Activated CD4-positive, alpha-beta memory T cell treated with anti-CD3 and anti-CD28 coated beads, Interleukin-2, amount 10 ng/mL, durations not matched to agents 7 days and 5 days (primary cell): ENCODE measurements at regions not wholly inside any gene's neighbourhood (a gene's known extent, or its start where the extent isn't known, plus 50 kb on each side); places are given as distances from the start of the nearest gene placed in this dataset.
"Not testable (repeated sequence)": the region's sequence is repeated elsewhere in the genome, so short reads cannot be mapped to it uniquely, and the experiment has no call there.

ENCODE experiments used
- CTCF ChIA-PET: fragments of 350-600 bp; sonication (Branson Sonifier 250); formaldehyde crosslinking; loops from one replicate; lab custom pipeline; 2021; ENCODE audit warnings: antibody characterized with exemption, inconsistent platforms; lab: Charles Lee
- POLR2A ChIA-PET: fragments of 350-600 bp; sonication (Branson Sonifier 250); formaldehyde crosslinking; loops from one replicate; lab custom pipeline; 2021; ENCODE audit warnings: antibody characterized with exemption; lab: Charles Lee
- DNase-seq: peaks from one replicate; pipeline ENCODE4 v3.0.0-alpha.2; 2020
- H3K27ac Mint-ChIP-seq: one replicate; pipeline ENCODE4 v1.8.0; 2021; ENCODE audit warnings: mild to moderate bottlenecking, mixed read lengths
- H3K27me3 Mint-ChIP-seq: one replicate; pipeline ENCODE4 v1.8.0; 2021; ENCODE audit warnings: mixed read lengths
- H3K36me3 Mint-ChIP-seq: one replicate; pipeline ENCODE4 v1.8.0; 2021; ENCODE audit warnings: low read depth, mixed read lengths
- H3K4me1 Mint-ChIP-seq: one replicate; pipeline ENCODE4 v1.8.0; 2021; ENCODE audit warnings: mixed read lengths
- H3K4me3 Mint-ChIP-seq: one replicate; pipeline ENCODE4 v1.8.0; 2021; ENCODE audit warnings: mild to moderate bottlenecking, mixed read lengths
- H3K9me3 Mint-ChIP-seq: one replicate; pipeline ENCODE4 v1.8.0; 2021; ENCODE audit warnings: mixed read lengths

DNA sequence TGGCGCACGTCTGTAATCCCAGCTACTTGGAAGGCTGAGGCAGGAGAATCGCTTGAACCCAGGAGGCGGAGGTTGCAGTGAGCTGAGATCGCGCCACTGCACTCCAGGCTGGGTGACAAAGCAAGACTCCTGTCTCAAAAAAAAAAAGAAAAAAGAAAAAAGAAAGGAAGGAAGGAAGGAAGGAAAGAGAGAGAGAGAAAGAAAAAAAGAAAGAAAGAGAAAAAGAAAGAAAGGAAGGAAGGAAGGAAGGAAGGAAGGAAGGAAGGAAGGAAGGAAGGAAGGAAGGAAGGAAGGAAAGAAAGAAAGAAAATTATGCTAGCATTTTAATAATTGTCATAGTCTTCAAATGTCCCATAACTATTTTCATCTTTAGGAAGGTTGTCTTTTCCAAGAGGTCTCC lies 198.7 kb downstream of the TBX18 start:
- CTCF ChIA-PET, DNase-seq, POLR2A ChIA-PET: not testable (repeated sequence)

DNA sequence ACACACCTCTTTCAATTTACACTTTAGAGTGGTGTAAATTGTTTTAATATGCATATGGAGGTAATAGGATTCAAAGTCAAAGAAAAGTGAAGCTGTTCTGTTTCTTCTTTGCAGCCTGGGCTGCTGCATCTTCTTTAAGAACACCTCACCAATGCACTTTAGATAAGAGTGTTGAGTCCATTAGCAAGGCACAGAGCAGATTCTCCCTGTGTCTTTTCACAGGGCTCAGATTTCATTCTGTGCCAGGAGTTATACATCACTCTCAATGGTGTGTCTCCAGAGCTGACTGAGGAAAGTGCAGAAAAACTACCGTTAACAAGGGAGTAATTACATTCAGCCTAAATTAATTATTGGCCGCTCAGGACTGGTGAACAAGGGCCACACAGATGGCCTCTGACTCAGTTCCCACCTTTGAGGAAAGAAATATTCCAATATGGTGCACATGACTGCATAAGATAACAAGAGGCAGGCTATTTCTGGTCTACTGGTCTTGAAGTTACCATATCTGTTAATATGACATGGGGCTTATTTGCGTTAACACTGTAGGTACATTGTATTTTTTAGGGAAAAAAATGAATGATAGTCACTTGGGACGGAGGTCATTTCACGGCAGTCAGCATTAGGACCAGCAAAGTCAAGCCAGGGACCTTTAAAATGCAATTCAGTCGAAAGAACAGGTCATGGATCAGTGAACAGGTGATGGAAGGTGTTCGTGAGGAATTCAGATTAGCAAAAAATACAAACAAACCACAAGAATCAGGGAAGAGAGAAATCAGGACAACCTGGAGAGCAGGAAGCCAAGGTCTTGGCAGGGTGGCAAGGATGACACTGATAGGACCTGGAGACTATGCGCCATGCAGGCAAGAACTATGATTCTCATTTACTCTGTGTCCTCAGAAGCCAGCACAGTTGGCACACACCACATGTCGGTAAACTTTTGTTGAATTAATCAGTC lies 203.7 kb downstream of the TBX18 start:
- Mint-ChIP-seq H3K4me3 (no peak overlapping the region), H3K27ac (no peak overlapping the region), H3K36me3 (no peaks in the 10 kb centered on the region), H3K9me3 (peaks cover 8% of the 10 kb centered on the region), H3K27me3 (no peaks in the 10 kb centered on the region), H3K4me1 (no peaks in the 10 kb centered on the region)
- ChIA-PET POLR2A (no interaction called here), CTCF (interaction anchor here (0.7 kb wide), 1 partner anchor 1141 kb away, joined by 3 read pairs; no protein-coding TSS in a partner anchor)
- DNase-seq: no peak

More for the DNA sequence above, 198.7 kb downstream of the TBX18 start:
- not testable (repeated sequence) for H3K9me3 Mint-ChIP-seq, H3K36me3 Mint-ChIP-seq, H3K4me1 Mint-ChIP-seq, H3K27ac Mint-ChIP-seq, H3K27me3 Mint-ChIP-seq, H3K4me3 Mint-ChIP-seq

- no peak for DNase-seq
- POLR2A ChIA-PET: no interaction called here
- Mint-ChIP-seq H3K4me3 (no peak overlapping the region), H3K27ac (no peak overlapping the region), H3K4me1 (no peaks in the 10 kb centered on the region), H3K36me3 (no peaks in the 10 kb centered on the region), H3K27me3 (no peaks in the 10 kb centered on the region), H3K9me3 (peaks cover 18% of the 10 kb centered on the region)
- CTCF ChIA-PET: no interaction called here
Measured at GRCh38 chr6:84556541-84557335, 207.7 kb downstream of the TBX18 start.

DNA sequence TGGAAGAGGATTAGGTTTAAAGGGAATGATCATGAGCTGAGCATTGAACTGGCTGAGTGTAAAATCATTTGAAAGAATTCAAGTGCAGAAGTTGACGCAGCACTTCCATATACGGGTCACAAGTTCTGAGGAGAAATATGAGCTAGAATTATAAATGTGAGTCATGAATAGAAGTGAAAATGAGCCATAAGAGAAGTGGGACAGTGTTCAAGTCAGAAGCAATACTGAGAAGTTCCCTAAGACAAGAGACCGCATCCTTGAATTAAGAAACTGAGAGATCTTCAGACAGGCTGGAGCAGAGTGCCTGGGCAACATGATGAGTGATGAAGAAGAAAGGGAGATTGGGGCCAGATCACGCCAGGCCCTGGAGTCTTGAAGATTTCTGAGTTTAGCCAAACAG lies 209.7 kb downstream of the TBX18 start:
- peaks cover 20% of the 10 kb centered on the region for H3K9me3 Mint-ChIP-seq
- no peaks in the 10 kb centered on the region for H3K27me3 Mint-ChIP-seq
- CTCF ChIA-PET: no interaction called here

DNA sequence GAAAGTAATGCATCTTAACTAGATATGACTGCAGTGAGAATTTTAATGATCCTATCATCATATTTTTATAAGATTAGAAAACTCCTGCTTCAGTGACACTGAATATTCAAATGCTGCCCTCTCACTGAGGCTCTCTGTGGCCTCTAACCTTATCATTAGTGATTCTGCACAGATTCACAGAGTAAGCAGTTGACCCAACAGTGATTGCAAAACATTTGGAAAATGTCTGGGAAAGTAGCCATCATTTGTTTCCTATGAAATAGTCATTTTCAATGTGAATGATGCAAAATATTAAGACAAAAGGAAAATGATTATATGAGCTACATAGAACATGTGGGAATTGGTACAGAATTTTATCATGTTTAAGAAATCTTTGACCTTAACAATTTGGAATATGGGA lies 210.3 kb downstream of the TBX18 start:
- ChIA-PET CTCF (no interaction called here), POLR2A (no interaction called here)
- H3K27ac Mint-ChIP-seq: no peak overlapping the region
- H3K4me1 Mint-ChIP-seq: no peaks in the 10 kb centered on the region
- H3K36me3 Mint-ChIP-seq: no peaks in the 10 kb centered on the region
- peaks cover 20% of the 10 kb centered on the region for H3K9me3 Mint-ChIP-seq
- DNase-seq: no peak
- H3K27me3 Mint-ChIP-seq: no peaks in the 10 kb centered on the region
- no peak overlapping the region for H3K4me3 Mint-ChIP-seq

More for the DNA sequence above, 209.7 kb downstream of the TBX18 start:
- Mint-ChIP-seq H3K36me3 (no peaks in the 10 kb centered on the region), H3K4me1 (no peaks in the 10 kb centered on the region), H3K27ac (no peak overlapping the region), H3K4me3 (no peak overlapping the region)
- DNase-seq: no peak
- POLR2A ChIA-PET: no interaction called here

GRCh38 chr6:84553527-84553926 lies 210.9 kb downstream of the TBX18 start:
- Mint-ChIP-seq H3K9me3 (peaks cover 17% of the 10 kb centered on the region), H3K27me3 (no peaks in the 10 kb centered on the region), H3K4me3 (no peak overlapping the region), H3K27ac (no peak overlapping the region), H3K36me3 (no peaks in the 10 kb centered on the region), H3K4me1 (no peaks in the 10 kb centered on the region)
- POLR2A ChIA-PET: no interaction called here
- no peak for DNase-seq
- CTCF ChIA-PET: no interaction called here

DNA sequence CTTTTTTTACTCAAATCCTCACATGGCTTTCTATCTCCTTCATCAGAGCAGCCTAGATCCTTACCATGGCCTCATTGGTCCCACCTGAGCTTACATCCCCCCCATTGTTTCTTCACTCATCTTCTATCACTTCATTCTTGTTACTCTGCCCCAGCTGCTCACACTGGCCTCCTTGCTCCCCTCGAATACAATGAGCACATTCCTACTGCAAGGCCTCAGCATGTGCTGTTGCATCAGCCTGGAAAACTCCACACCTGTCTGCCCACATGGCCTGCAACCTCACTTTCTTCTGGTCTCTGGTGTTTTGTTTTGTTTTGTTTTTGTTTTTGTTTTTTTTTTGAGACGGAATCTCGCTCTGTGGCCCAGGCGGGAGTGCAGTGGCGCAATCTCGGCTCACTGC lies 212.6 kb downstream of the TBX18 start:
- no peak for DNase-seq
- POLR2A ChIA-PET: no interaction called here
- CTCF ChIA-PET: no interaction called here

DNA sequence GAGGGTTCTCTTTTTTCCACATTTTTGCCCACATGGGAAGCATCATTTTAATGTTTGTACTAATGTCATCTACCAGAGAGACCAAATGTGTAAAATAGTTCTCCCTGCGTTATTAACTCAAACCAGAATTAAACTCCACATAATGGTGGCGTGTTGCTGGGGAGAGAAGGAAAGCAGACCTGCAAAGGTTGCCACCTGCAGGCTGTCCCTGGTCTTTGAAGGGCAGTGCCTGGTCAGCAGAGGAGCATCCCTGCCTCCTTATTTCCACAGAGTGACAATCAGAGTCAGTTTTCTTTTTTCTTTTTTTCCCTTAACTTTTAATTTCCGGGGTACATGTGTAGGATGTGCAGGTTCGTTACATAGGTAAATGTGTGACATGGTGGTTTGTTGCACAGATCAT lies 214.5 kb downstream of the TBX18 start:
- ChIA-PET POLR2A (no interaction called here), CTCF (no interaction called here)
- Mint-ChIP-seq H3K4me3 (no peak overlapping the region), H3K27me3 (no peaks in the 10 kb centered on the region), H3K36me3 (no peaks in the 10 kb centered on the region), H3K9me3 (peaks cover 17% of the 10 kb centered on the region), H3K4me1 (no peaks in the 10 kb centered on the region), H3K27ac (no peak overlapping the region)
- no peak for DNase-seq

More for the DNA sequence above, 212.6 kb downstream of the TBX18 start:
- H3K27ac Mint-ChIP-seq: no peak overlapping the region
- H3K9me3 Mint-ChIP-seq: peaks cover 17% of the 10 kb centered on the region
- H3K4me3 Mint-ChIP-seq: no peak overlapping the region
- no peaks in the 10 kb centered on the region for H3K27me3 Mint-ChIP-seq
- no peaks in the 10 kb centered on the region for H3K36me3 Mint-ChIP-seq
- H3K4me1 Mint-ChIP-seq: no peaks in the 10 kb centered on the region

DNA sequence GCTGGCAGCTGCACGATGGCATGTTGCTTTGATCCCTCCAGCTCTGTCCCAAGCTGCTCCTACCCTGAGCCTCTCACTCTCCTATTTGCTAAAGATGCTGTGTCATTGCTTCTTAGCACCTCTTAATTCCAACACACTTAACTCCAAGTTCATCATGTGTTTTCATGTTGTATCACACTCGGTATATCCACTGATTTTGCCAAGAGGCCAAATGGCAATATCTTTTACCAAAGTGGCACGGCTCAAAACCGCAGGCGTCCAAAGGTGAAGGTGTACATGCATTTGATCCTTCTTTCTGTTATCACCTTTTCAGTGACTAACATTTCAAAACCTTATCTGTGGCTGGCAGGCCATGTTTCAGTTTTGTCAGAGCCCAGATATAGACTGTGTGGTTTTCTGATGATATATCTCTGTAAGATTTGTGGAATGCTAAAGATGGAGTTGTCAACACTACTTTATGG lies 217.0 kb downstream of the TBX18 start:
- ChIA-PET POLR2A (no interaction called here), CTCF (no interaction called here)
- H3K36me3 Mint-ChIP-seq: no peaks in the 10 kb centered on the region

GRCh38 chr6:84546427-84546914 lies 217.9 kb downstream of the TBX18 start:
- POLR2A ChIA-PET: no interaction called here
- Mint-ChIP-seq H3K27me3 (no peaks in the 10 kb centered on the region), H3K36me3 (no peaks in the 10 kb centered on the region), H3K27ac (no peak overlapping the region), H3K9me3 (peaks cover 3% of the 10 kb centered on the region), H3K4me1 (no peaks in the 10 kb centered on the region), H3K4me3 (no peak overlapping the region)
- CTCF ChIA-PET: no interaction called here
- no peak for DNase-seq

More for the DNA sequence above, 217.0 kb downstream of the TBX18 start:
- no peak for DNase-seq
- no peak overlapping the region for H3K27ac Mint-ChIP-seq
- peaks cover 6% of the 10 kb centered on the region for H3K9me3 Mint-ChIP-seq
- H3K4me3 Mint-ChIP-seq: no peak overlapping the region
- H3K4me1 Mint-ChIP-seq: no peaks in the 10 kb centered on the region
- no peaks in the 10 kb centered on the region for H3K27me3 Mint-ChIP-seq

- POLR2A ChIA-PET: no interaction called here
Measured at GRCh38 chr6:84539122-84539856, 225.1 kb downstream of the TBX18 start.

DNA sequence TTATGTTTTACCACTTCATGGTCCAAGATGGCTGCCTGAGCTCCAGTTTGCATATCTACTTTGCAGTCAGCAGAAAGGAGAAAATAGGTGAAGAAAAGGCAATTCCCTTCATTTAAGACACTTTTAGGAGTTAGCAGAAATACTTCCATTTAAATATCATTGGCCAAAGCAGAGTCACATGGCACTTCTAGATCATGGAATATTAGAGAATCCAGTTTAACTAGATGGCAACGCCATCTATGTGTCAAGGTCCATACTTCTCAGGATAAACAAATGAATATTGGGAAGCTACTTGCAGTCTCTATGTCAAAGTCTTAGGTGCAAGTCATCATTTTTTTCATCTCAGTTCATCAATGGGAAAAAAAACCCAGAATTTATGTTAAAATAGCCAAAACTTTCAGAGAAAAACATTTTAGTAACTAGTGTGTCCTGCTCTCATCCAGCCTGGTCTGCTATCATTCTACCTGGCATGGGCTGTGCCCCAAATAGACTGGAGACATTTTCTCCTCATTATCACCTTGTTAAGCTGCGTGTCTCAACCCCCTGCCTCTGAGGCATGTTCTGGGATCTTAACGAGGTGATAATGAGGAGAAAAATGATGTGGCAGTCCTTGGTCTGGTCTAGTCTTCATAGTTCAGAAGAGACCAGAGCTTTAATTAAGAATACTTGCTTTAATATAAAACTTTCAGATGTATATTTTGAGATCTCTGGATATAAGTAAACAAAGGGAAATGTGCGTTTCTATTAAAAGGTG lies 227.3 kb downstream of the TBX18 start:
- no peaks in the 10 kb centered on the region for H3K4me1 Mint-ChIP-seq
- no peaks in the 10 kb centered on the region for H3K27me3 Mint-ChIP-seq
- no peak for DNase-seq
- H3K4me3 Mint-ChIP-seq: no peak overlapping the region
- ChIA-PET CTCF (no interaction called here), POLR2A (no interaction called here)
- no peak overlapping the region for H3K27ac Mint-ChIP-seq
- no peaks in the 10 kb centered on the region for H3K9me3 Mint-ChIP-seq
- no peaks in the 10 kb centered on the region for H3K36me3 Mint-ChIP-seq

More at GRCh38 chr6:84539122-84539856, 225.1 kb downstream of the TBX18 start:
- Mint-ChIP-seq H3K27ac (no peak overlapping the region), H3K4me1 (no peaks in the 10 kb centered on the region), H3K4me3 (no peak overlapping the region), H3K27me3 (no peaks in the 10 kb centered on the region), H3K9me3 (no peaks in the 10 kb centered on the region), H3K36me3 (no peaks in the 10 kb centered on the region)
- CTCF ChIA-PET: no interaction called here
- no peak for DNase-seq
